ENCODE measurements at regions not wholly inside any gene's neighbourhood (a gene's known extent, or its start where the extent isn't known, plus 50 kb on each side); places are given as distances from the start of the nearest gene placed in this dataset.

DNA sequence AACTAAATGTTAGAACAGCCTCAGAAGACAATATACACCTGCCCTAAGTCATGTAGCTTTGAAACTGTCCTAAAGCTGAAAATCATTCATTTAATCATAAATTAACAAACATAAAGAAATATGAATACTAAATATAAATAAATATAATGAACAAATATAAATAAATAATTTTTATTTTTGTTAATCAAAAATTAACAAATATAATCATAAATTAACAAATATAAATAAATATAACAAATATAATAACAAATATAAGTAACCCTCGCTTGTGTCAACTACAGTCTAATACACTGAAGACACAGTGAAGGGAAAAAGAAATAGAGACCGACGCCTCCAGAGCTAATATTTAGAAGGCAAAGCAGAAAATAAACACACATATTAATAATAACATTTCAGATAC lies 527.3 kb downstream of the CYLC2 start:
- Histone ChIP-seq H3K27me3 (ENCODE audit: control insufficient read depth in 3 of 3, insufficient read depth in 3 of 3, low read depth in 1 of 3, low read length in 3 of 3) (no peaks in the 10 kb centered on the region), H2BK15ac (ENCODE audit: low read length) (no peak overlapping the region), H2AFZ (ENCODE audit: low read length) (no peak overlapping the region), H3K4me1 (ENCODE audit: control insufficient read depth in 2 of 2, insufficient read depth in 1 of 2, low read depth in 1 of 2, low read length in 2 of 2) (no peaks in the 10 kb centered on the region), H4K8ac (ENCODE audit: low read depth, low read length) (no peak overlapping the region), H3K36me3 (replicated peaks in 1 of 2; ENCODE audit: control insufficient read depth in 2 of 2, insufficient read depth in 2 of 2, low read length in 2 of 2) (no peaks in the 10 kb centered on the region), H3K14ac (ENCODE audit: low read length) (no peak overlapping the region), H2BK12ac (ENCODE audit: low read length) (no peak overlapping the region), H2BK5ac (ENCODE audit: low read length) (no peak overlapping the region), H3K27ac (replicated peaks; ENCODE audit: low read length) (no peak overlapping the region), H2AK5ac (ENCODE audit: low read depth, low read length) (no peak overlapping the region), H4K91ac (ENCODE audit: low read depth, low read length, poor library complexity) (no peak overlapping the region), H3K4me2 (ENCODE audit: insufficient read depth, low read length, poor library complexity, severe bottlenecking) (no peak overlapping the region), H3K9me3 (replicated peaks in 1 of 2; ENCODE audit: control insufficient read depth in 2 of 2, insufficient read depth in 1 of 2, low read depth in 1 of 2, low read length in 2 of 2) (no peaks in the 10 kb centered on the region), H3K4me3 (ENCODE audit: low read length in 2 of 2) (no peak overlapping the region), H3K23ac (ENCODE audit: low read depth, low read length, poor library complexity) (no peak overlapping the region), H2BK120ac (ENCODE audit: low read depth, low read length) (no peak overlapping the region), H3K9ac (ENCODE audit: low read depth, low read length, poor library complexity) (no peak overlapping the region), H3K4ac (ENCODE audit: low read length) (no peak overlapping the region), H3K18ac (ENCODE audit: low read length) (no peak overlapping the region), H3K79me1 (ENCODE audit: low read depth, low read length) (no peaks in the 10 kb centered on the region)
- no CpG with 5 or more reads among the region's 3 CpGs for WGBS, 2 donors (ENCODE audit: extremely low coverage in 2 of 2, insufficient read length in 2 of 2, insufficient replicate concordance in 1 of 2)
- DNase-seq (ENCODE audit: low spot score), result no peak

DNA sequence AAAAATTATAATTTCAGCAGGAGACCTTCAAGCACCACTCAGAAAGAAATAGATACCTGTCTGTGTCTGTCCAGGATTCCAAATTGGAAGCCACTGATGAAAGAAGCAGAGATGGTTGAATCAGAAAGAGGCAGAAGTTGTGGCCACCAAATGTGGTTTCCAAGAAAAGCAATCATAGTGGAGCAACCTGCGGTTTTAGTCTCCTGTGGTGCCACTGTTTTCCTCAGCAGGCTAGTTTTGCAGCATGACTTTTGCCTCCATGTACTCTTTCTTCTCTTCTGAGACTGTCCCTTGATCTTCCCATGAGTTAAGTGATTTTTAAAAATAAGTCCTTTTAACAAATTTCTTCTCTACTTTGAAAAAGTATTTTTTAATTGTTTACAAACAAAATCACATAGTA lies 535.8 kb downstream of the CYLC2 start:
- H3K4ac ChIP-seq (ENCODE audit: low read length), result no peak overlapping the region
- H4K8ac ChIP-seq (ENCODE audit: low read depth, low read length), result no peak overlapping the region
- no peak overlapping the region for H3K4me3 ChIP-seq (ENCODE audit: low read length in 2 of 2)
- H3K4me2 ChIP-seq (ENCODE audit: insufficient read depth, low read length, poor library complexity, severe bottlenecking), result no peak overlapping the region
- H2BK12ac ChIP-seq (ENCODE audit: low read length), result no peak overlapping the region
- H2BK5ac ChIP-seq (ENCODE audit: low read length), result no peak overlapping the region
- peaks cover 0 to 2% of the 10 kb centered on the region in 2 donors for H3K4me1 ChIP-seq (ENCODE audit: control insufficient read depth in 2 of 2, insufficient read depth in 1 of 2, low read depth in 1 of 2, low read length in 2 of 2)
- H4K91ac ChIP-seq (ENCODE audit: low read depth, low read length, poor library complexity), result no peak overlapping the region
- H2AK5ac ChIP-seq (ENCODE audit: low read depth, low read length), result no peak overlapping the region
- H3K27me3 ChIP-seq (ENCODE audit: control insufficient read depth in 3 of 3, insufficient read depth in 3 of 3, low read depth in 1 of 3, low read length in 3 of 3), result no peaks in the 10 kb centered on the region
- H2BK120ac ChIP-seq (ENCODE audit: low read depth, low read length), result no peak overlapping the region
- no peak overlapping the region for H3K9ac ChIP-seq (ENCODE audit: low read depth, low read length, poor library complexity)
- no peak overlapping the region for H3K14ac ChIP-seq (ENCODE audit: low read length)
- no peak overlapping the region for H3K27ac ChIP-seq (replicated peaks; ENCODE audit: low read length)
- no peaks in the 10 kb centered on the region for H3K79me1 ChIP-seq (ENCODE audit: low read depth, low read length)
- WGBS, 2 donors (ENCODE audit: extremely low coverage in 2 of 2, insufficient read length in 2 of 2, insufficient replicate concordance in 1 of 2), result no CpG with 5 or more reads among the region's 1 CpG
- no peaks in the 10 kb centered on the region for H3K36me3 ChIP-seq (replicated peaks in 1 of 2; ENCODE audit: control insufficient read depth in 2 of 2, insufficient read depth in 2 of 2, low read length in 2 of 2)
- H3K9me3 ChIP-seq (replicated peaks in 1 of 2; ENCODE audit: control insufficient read depth in 2 of 2, insufficient read depth in 1 of 2, low read depth in 1 of 2, low read length in 2 of 2), result no peaks in the 10 kb centered on the region
- H3K18ac ChIP-seq (ENCODE audit: low read length), result no peak overlapping the region
- H2BK15ac ChIP-seq (ENCODE audit: low read length), result no peak overlapping the region
- DNase-seq (ENCODE audit: low spot score), result no peak
- H2AFZ ChIP-seq (ENCODE audit: low read length), result no peak overlapping the region
- no peak overlapping the region for H3K23ac ChIP-seq (ENCODE audit: low read depth, low read length, poor library complexity)

DNA sequence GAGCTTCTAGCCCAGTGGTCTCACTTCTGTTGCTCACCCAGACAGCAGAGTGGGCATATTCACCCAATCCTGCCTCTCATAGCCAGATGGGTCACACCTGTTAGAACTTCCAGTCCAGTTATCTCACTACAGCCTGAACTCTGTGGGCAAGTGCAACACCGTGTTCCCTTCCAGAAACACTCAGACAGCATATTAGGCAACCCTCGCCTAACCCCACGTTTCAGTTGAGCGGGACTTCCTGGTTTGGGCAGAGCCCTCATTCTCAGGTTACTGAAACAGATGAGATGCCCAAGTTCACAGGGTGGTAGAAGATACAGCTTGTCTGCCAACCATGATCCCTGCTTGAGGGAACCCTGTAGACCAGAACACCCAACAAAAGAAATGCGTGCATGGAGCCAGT lies 538.2 kb downstream of the CYLC2 start:
- no peak overlapping the region for H3K14ac ChIP-seq (ENCODE audit: low read length)
- no peaks in the 10 kb centered on the region for H3K27me3 ChIP-seq (ENCODE audit: control insufficient read depth in 3 of 3, insufficient read depth in 3 of 3, low read depth in 1 of 3, low read length in 3 of 3)
- no CpG with 5 or more reads among the region's 5 CpGs for WGBS, 2 donors (ENCODE audit: extremely low coverage in 2 of 2, insufficient read length in 2 of 2, insufficient replicate concordance in 1 of 2)
- no peak overlapping the region for H3K23ac ChIP-seq (ENCODE audit: low read depth, low read length, poor library complexity)
- H2AFZ ChIP-seq (ENCODE audit: low read length), result no peak overlapping the region
- DNase-seq (ENCODE audit: low spot score), result no peak
- H3K36me3 ChIP-seq (replicated peaks in 1 of 2; ENCODE audit: control insufficient read depth in 2 of 2, insufficient read depth in 2 of 2, low read length in 2 of 2), result no peaks in the 10 kb centered on the region
- no peak overlapping the region for H3K9ac ChIP-seq (ENCODE audit: low read depth, low read length, poor library complexity)
- peak overlapping the region; percentile 17 for H3K18ac ChIP-seq (ENCODE audit: low read length)
- H3K4me1 ChIP-seq (ENCODE audit: control insufficient read depth in 2 of 2, insufficient read depth in 1 of 2, low read depth in 1 of 2, low read length in 2 of 2), result peaks cover 0 to 2% of the 10 kb centered on the region in 2 donors
- H3K4me2 ChIP-seq (ENCODE audit: insufficient read depth, low read length, poor library complexity, severe bottlenecking), result no peak overlapping the region
- H2BK120ac ChIP-seq (ENCODE audit: low read depth, low read length), result no peak overlapping the region
- no peak overlapping the region for H3K27ac ChIP-seq (replicated peaks; ENCODE audit: low read length)
- no peaks in the 10 kb centered on the region for H3K79me1 ChIP-seq (ENCODE audit: low read depth, low read length)
- H2BK15ac ChIP-seq (ENCODE audit: low read length), result no peak overlapping the region
- no peaks in the 10 kb centered on the region for H3K9me3 ChIP-seq (replicated peaks in 1 of 2; ENCODE audit: control insufficient read depth in 2 of 2, insufficient read depth in 1 of 2, low read depth in 1 of 2, low read length in 2 of 2)
- no peak overlapping the region for H3K4ac ChIP-seq (ENCODE audit: low read length)
- H2BK12ac ChIP-seq (ENCODE audit: low read length), result no peak overlapping the region
- H2BK5ac ChIP-seq (ENCODE audit: low read length), result no peak overlapping the region
- H4K91ac ChIP-seq (ENCODE audit: low read depth, low read length, poor library complexity), result no peak overlapping the region
- no peak overlapping the region for H2AK5ac ChIP-seq (ENCODE audit: low read depth, low read length)
- H3K4me3 ChIP-seq (ENCODE audit: low read length in 2 of 2), result no peak overlapping the region
- H4K8ac ChIP-seq (ENCODE audit: low read depth, low read length), result no peak overlapping the region

DNA sequence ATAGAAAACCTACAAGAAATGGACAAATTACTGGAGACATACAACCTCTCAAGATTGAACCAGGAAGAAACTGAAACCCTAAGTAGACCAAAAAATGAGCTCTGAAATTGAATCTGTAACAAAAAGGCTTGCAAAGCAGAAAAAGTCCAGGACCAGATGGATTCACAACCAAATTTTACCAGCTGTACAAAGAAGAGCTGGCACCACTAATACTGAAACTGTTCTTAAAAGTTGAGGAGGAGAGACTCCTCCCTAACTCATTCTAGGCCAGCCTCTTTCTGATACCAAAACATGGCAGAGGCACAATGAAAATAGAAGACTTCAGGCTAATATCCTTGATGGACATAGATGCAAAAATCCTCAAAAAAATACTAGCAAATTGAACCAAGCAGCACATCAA lies 542.3 kb downstream of the CYLC2 start:
- no peak overlapping the region for H2BK12ac ChIP-seq (ENCODE audit: low read length)
- no peak overlapping the region for H4K8ac ChIP-seq (ENCODE audit: low read depth, low read length)
- H3K27ac ChIP-seq (replicated peaks; ENCODE audit: low read length), result no peak overlapping the region
- no peak for DNase-seq (ENCODE audit: low spot score)
- no peak overlapping the region for H3K9ac ChIP-seq (ENCODE audit: low read depth, low read length, poor library complexity)
- no peak overlapping the region for H4K91ac ChIP-seq (ENCODE audit: low read depth, low read length, poor library complexity)
- no peak overlapping the region for H2AFZ ChIP-seq (ENCODE audit: low read length)
- H3K79me1 ChIP-seq (ENCODE audit: low read depth, low read length), result no peaks in the 10 kb centered on the region
- no peak overlapping the region for H2AK5ac ChIP-seq (ENCODE audit: low read depth, low read length)
- no peaks in the 10 kb centered on the region for H3K4me1 ChIP-seq (ENCODE audit: control insufficient read depth in 2 of 2, insufficient read depth in 1 of 2, low read depth in 1 of 2, low read length in 2 of 2)
- H3K4me2 ChIP-seq (ENCODE audit: insufficient read depth, low read length, poor library complexity, severe bottlenecking), result no peak overlapping the region
- no peak overlapping the region for H2BK120ac ChIP-seq (ENCODE audit: low read depth, low read length)
- H3K27me3 ChIP-seq (ENCODE audit: control insufficient read depth in 3 of 3, insufficient read depth in 3 of 3, low read depth in 1 of 3, low read length in 3 of 3), result no peaks in the 10 kb centered on the region
- H3K18ac ChIP-seq (ENCODE audit: low read length), result no peak overlapping the region
- H3K23ac ChIP-seq (ENCODE audit: low read depth, low read length, poor library complexity), result no peak overlapping the region
- H3K14ac ChIP-seq (ENCODE audit: low read length), result no peak overlapping the region
- no peak overlapping the region for H2BK15ac ChIP-seq (ENCODE audit: low read length)
- no peaks in the 10 kb centered on the region for H3K9me3 ChIP-seq (replicated peaks in 1 of 2; ENCODE audit: control insufficient read depth in 2 of 2, insufficient read depth in 1 of 2, low read depth in 1 of 2, low read length in 2 of 2)
- no peaks in the 10 kb centered on the region for H3K36me3 ChIP-seq (replicated peaks in 1 of 2; ENCODE audit: control insufficient read depth in 2 of 2, insufficient read depth in 2 of 2, low read length in 2 of 2)
- no peak overlapping the region for H3K4me3 ChIP-seq (ENCODE audit: low read length in 2 of 2)
- H2BK5ac ChIP-seq (ENCODE audit: low read length), result no peak overlapping the region
- H3K4ac ChIP-seq (ENCODE audit: low read length), result no peak overlapping the region
